ENCODE measurements at regions not wholly inside any gene's neighbourhood (a gene's known extent, or its start where the extent isn't known, plus 50 kb on each side); places are given as distances from the start of the nearest gene placed in this dataset.

GRCh38 chr7:28245123-28245878 lies 64.7 kb upstream of the JAZF1 start:
- no peaks in the 10 kb centered on the region for H3K4me1 Mint-ChIP-seq
- POLR2A ChIA-PET: interaction anchor here in 1 of 2 donors (0.7 kb wide), 1 partner anchor 1727 kb away, joined by 3 read pairs; no protein-coding TSS in a partner anchor
- 81% methylated on average over 3 of the region's 9 CpGs for WGBS (ENCODE audit: insufficient coverage)
- H3K27me3 ChIP-seq (replicated peaks in 1 of 2; ENCODE audit: control insufficient read depth in 2 of 2, extremely low read depth in 1 of 2, insufficient read depth in 2 of 2, low read length in 1 of 2): no peaks in the 10 kb centered on the region
- no peak overlapping the region for H3K27ac ChIP-seq (ENCODE audit: low read length)
- CTCF ChIA-PET: no interaction called here
- H3K27me3 Mint-ChIP-seq: no peaks in the 10 kb centered on the region
- no peak overlapping the region for H3K4me3 Mint-ChIP-seq
- no peaks in the 10 kb centered on the region for H3K4me1 ChIP-seq (ENCODE audit: control insufficient read depth in 1 of 2, extremely low read depth in 1 of 2, insufficient read depth in 2 of 2, low read length in 2 of 2)
- no peak overlapping the region for H3K27ac Mint-ChIP-seq
- H3K9me3 ChIP-seq: no peaks in the 10 kb centered on the region
- H3K36me3 Mint-ChIP-seq: no peaks in the 10 kb centered on the region
- ATAC-seq (replicated peaks in 1 of 4) (no peak), DNase-seq (no peak)
- no peaks in the 10 kb centered on the region for H3K36me3 ChIP-seq (ENCODE audit: control insufficient read depth in 2 of 2, extremely low read depth in 1 of 2, insufficient read depth in 1 of 2, low read length in 1 of 2)
- H3K9me3 Mint-ChIP-seq: peaks cover 0 to 7% (median 0%) of the 10 kb centered on the region in 3 donors
- H3K4me3 ChIP-seq (ENCODE audit: control insufficient read depth in 1 of 2, extremely low read depth in 1 of 2, low read length in 1 of 2): no peak overlapping the region

DNA sequence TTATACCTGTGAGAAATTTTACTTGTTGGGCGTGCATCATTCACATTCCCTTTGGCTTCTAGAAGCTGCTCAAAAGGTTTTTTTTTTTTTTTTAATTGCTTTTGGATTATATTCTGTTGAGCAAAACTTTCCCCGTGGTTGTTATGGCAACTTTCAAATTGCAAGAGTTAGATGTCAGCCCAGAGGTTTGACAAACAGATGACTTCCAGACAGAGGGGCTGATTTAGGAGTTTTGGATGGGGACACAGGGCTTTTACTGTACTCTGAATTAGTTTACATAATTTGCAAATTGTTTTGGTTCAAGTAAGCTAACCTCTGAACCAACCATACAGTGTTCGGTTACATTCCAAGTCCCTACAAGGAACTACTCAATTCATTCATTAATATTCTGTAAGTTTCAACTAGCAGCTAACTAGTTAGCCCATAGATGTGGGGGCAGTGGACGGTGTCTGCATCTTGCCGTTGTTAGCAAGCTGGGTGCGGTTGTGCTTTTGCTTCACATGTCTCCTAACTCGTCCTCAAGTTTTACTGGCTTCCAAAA lies 66.4 kb upstream of the JAZF1 start:
- no peak overlapping the region for H3K4me3 Mint-ChIP-seq

DNA sequence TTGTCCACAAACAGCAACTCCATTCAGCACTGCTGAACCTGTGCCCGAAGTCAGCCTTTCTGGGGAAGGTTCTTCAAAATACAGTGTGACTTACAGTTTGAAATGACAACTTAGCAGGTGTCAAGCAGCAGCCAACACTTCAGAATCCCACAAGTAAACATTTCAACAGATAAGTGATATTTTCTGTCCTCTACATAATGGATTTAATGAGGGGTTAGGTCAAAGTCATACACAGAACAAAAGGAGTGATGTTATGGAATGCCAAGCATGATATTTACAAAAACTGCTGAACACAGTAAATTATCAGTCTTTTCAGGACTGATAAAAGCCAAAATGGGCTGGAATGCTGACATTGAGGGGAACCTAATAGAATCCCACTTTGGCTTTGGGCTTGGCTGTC lies 77.6 kb upstream of the JAZF1 start:
- Histone ChIP-seq H3K27ac (ENCODE audit: low read length) (no peak overlapping the region), H3K4me3 (ENCODE audit: control insufficient read depth in 1 of 2, extremely low read depth in 1 of 2, low read length in 1 of 2) (no peak overlapping the region), H3K9me3 (no peaks in the 10 kb centered on the region), H3K27me3 (replicated peaks in 1 of 2; ENCODE audit: control insufficient read depth in 2 of 2, extremely low read depth in 1 of 2, insufficient read depth in 2 of 2, low read length in 1 of 2) (no peaks in the 10 kb centered on the region), H3K4me1 (ENCODE audit: control insufficient read depth in 1 of 2, extremely low read depth in 1 of 2, insufficient read depth in 2 of 2, low read length in 2 of 2) (no peaks in the 10 kb centered on the region), H3K36me3 (ENCODE audit: control insufficient read depth in 2 of 2, extremely low read depth in 1 of 2, insufficient read depth in 1 of 2, low read length in 1 of 2) (no peaks in the 10 kb centered on the region)
- POLR2A ChIA-PET: no interaction called here
- Mint-ChIP-seq H3K27me3 (peaks cover 16 to 35% of the 10 kb centered on the region in 2 donors), H3K9me3 (peaks cover 0 to 4% (median 0%) of the 10 kb centered on the region in 3 donors), H3K27ac (no peak overlapping the region), H3K4me1 (no peaks in the 10 kb centered on the region), H3K36me3 (no peaks in the 10 kb centered on the region), H3K4me3 (no peak overlapping the region)
- no peak for ATAC-seq (replicated peaks in 1 of 4)
- no peak for DNase-seq
- CTCF ChIA-PET: no interaction called here
- 83% methylated on average over 1 of the region's 1 CpG for WGBS (ENCODE audit: insufficient coverage)

More for the DNA sequence above, 66.4 kb upstream of the JAZF1 start:
- Mint-ChIP-seq H3K4me1 (no peaks in the 10 kb centered on the region), H3K27me3 (no peaks in the 10 kb centered on the region), H3K36me3 (no peaks in the 10 kb centered on the region), H3K9me3 (peaks cover 0 to 7% (median 0%) of the 10 kb centered on the region in 3 donors), H3K27ac (no peak overlapping the region)
- Histone ChIP-seq H3K27ac (ENCODE audit: low read length) (no peak overlapping the region), H3K9me3 (no peaks in the 10 kb centered on the region), H3K4me1 (ENCODE audit: control insufficient read depth in 1 of 2, extremely low read depth in 1 of 2, insufficient read depth in 2 of 2, low read length in 2 of 2) (no peaks in the 10 kb centered on the region), H3K36me3 (ENCODE audit: control insufficient read depth in 2 of 2, extremely low read depth in 1 of 2, insufficient read depth in 1 of 2, low read length in 1 of 2) (no peaks in the 10 kb centered on the region), H3K4me3 (ENCODE audit: control insufficient read depth in 1 of 2, extremely low read depth in 1 of 2, low read length in 1 of 2) (no peak overlapping the region), H3K27me3 (replicated peaks in 1 of 2; ENCODE audit: control insufficient read depth in 2 of 2, extremely low read depth in 1 of 2, insufficient read depth in 2 of 2, low read length in 1 of 2) (peaks cover 0 to 2% of the 10 kb centered on the region in 2 experiments)
- 97% methylated on average over 5 of the region's 7 CpGs for WGBS (ENCODE audit: insufficient coverage)
- ChIA-PET POLR2A (no interaction called here), CTCF (no interaction called here)
- no peak for ATAC-seq (replicated peaks in 1 of 4)
- DNase-seq: no peak

- Histone ChIP-seq H3K27me3 (replicated peaks in 1 of 2; ENCODE audit: control insufficient read depth in 2 of 2, extremely low read depth in 1 of 2, insufficient read depth in 2 of 2, low read length in 1 of 2) (no peaks in the 10 kb centered on the region), H3K4me1 (ENCODE audit: control insufficient read depth in 1 of 2, extremely low read depth in 1 of 2, insufficient read depth in 2 of 2, low read length in 2 of 2) (no peaks in the 10 kb centered on the region), H3K36me3 (ENCODE audit: control insufficient read depth in 2 of 2, extremely low read depth in 1 of 2, insufficient read depth in 1 of 2, low read length in 1 of 2) (no peaks in the 10 kb centered on the region), H3K9me3 (no peaks in the 10 kb centered on the region), H3K27ac (ENCODE audit: low read length) (no peak overlapping the region), H3K4me3 (ENCODE audit: control insufficient read depth in 1 of 2, extremely low read depth in 1 of 2, low read length in 1 of 2) (no peak overlapping the region)
- Mint-ChIP-seq H3K9me3 (peaks cover 0 to 4% (median 0%) of the 10 kb centered on the region in 3 donors), H3K36me3 (no peaks in the 10 kb centered on the region), H3K4me3 (no peak overlapping the region), H3K4me1 (no peaks in the 10 kb centered on the region), H3K27me3 (peaks cover 16 to 35% of the 10 kb centered on the region in 2 donors), H3K27ac (no peak overlapping the region)
- DNase-seq: no peak
- ATAC-seq (replicated peaks in 1 of 4): no peak
- CTCF ChIA-PET: no interaction called here
- WGBS (ENCODE audit: insufficient coverage): 44% methylated on average over 2 of the region's 3 CpGs
- POLR2A ChIA-PET: no interaction called here
Observed at GRCh38 chr7:28260969-28261368, 80.4 kb upstream of the JAZF1 start.

DNA sequence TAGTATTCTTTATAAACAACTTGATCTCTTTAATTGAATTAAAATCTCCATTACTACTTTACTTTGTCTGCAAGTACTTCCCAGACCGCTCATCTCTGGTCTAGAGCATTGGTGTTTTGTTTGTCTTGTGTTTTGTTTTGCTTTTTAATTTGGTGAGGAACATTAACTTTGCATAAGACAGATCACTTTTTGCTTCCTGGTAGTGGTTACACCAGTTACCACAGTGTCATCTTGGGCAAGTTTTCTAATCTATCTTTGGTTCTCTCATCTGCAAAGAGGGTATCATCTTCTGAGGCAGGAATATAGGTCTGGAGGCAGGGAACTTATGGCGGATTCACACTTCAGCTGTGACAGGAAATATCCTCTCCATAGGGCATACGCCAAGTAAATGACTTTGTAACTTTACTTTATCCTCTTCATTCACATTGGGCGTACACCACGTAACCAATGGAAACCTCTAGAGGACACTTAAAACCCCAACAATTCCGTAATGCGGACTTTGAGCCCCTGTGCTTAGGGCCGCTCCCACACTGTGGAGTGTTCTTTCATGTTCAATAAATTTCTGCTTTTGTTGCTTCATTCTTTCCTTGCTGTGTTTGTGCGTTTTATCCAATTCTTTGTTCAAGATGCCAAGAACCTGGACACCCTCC lies 83.2 kb upstream of the JAZF1 start:
- ChIA-PET POLR2A (no interaction called here), CTCF (no interaction called here)
- no peaks in the 10 kb centered on the region for H3K36me3 Mint-ChIP-seq
- no peaks in the 10 kb centered on the region for H3K4me1 Mint-ChIP-seq
- H3K36me3 ChIP-seq (ENCODE audit: control insufficient read depth in 2 of 2, extremely low read depth in 1 of 2, insufficient read depth in 1 of 2, low read length in 1 of 2): no peaks in the 10 kb centered on the region
- WGBS (ENCODE audit: insufficient coverage): 90% methylated on average over 2 of the region's 9 CpGs
- H3K4me3 ChIP-seq (ENCODE audit: control insufficient read depth in 1 of 2, extremely low read depth in 1 of 2, low read length in 1 of 2): no peak overlapping the region
- H3K27me3 ChIP-seq (replicated peaks in 1 of 2; ENCODE audit: control insufficient read depth in 2 of 2, extremely low read depth in 1 of 2, insufficient read depth in 2 of 2, low read length in 1 of 2): no peaks in the 10 kb centered on the region
- no peaks in the 10 kb centered on the region for H3K9me3 ChIP-seq
- no peak overlapping the region for H3K4me3 Mint-ChIP-seq
- H3K27me3 Mint-ChIP-seq: peaks cover 11 to 23% of the 10 kb centered on the region in 2 donors
- DNase-seq (no peak), ATAC-seq (replicated peaks in 1 of 4) (no peak)
- H3K9me3 Mint-ChIP-seq: no peaks in the 10 kb centered on the region
- H3K27ac ChIP-seq (ENCODE audit: low read length): no peak overlapping the region
- no peak overlapping the region for H3K27ac Mint-ChIP-seq
- no peaks in the 10 kb centered on the region for H3K4me1 ChIP-seq (ENCODE audit: control insufficient read depth in 1 of 2, extremely low read depth in 1 of 2, insufficient read depth in 2 of 2, low read length in 2 of 2)

DNA sequence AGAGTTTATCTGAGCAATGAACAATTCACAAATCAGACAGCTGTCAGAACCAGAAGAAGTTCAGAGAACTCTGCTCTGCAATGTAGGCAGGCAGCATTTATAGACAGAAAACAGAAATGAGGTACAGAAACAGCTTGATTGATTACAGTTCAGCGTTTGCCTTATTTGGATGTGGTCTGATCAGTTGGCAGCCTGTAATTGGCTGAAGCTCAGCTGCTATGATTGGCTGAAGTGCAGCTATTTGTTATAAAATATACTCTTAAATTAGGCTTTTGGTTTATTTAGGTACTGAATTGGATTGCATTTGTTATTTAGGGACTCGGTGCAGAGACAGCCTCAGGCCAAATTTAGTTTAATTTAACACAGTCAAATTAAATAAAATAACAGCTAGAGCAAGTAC lies 85.8 kb upstream of the JAZF1 start:
- Histone ChIP-seq H3K4me1 (ENCODE audit: control insufficient read depth in 1 of 2, extremely low read depth in 1 of 2, insufficient read depth in 2 of 2, low read length in 2 of 2) (no peaks in the 10 kb centered on the region), H3K36me3 (ENCODE audit: control insufficient read depth in 2 of 2, extremely low read depth in 1 of 2, insufficient read depth in 1 of 2, low read length in 1 of 2) (no peaks in the 10 kb centered on the region), H3K27me3 (replicated peaks in 1 of 2; ENCODE audit: control insufficient read depth in 2 of 2, extremely low read depth in 1 of 2, insufficient read depth in 2 of 2, low read length in 1 of 2) (peaks cover 0 to 4% of the 10 kb centered on the region in 2 experiments), H3K27ac (ENCODE audit: low read length) (no peak overlapping the region), H3K4me3 (ENCODE audit: control insufficient read depth in 1 of 2, extremely low read depth in 1 of 2, low read length in 1 of 2) (no peak overlapping the region), H3K9me3 (no peaks in the 10 kb centered on the region)
- ChIA-PET CTCF (interaction anchor here in 1 of 2 donors (0.6 kb wide), 1 partner anchor 9 kb away, joined by 3 read pairs; no protein-coding TSS in a partner anchor), POLR2A (no interaction called here)
- Mint-ChIP-seq H3K36me3 (no peaks in the 10 kb centered on the region), H3K9me3 (no peaks in the 10 kb centered on the region), H3K4me3 (no peak overlapping the region), H3K27me3 (peaks cover 15 to 24% of the 10 kb centered on the region in 2 donors), H3K27ac (no peak overlapping the region), H3K4me1 (peaks cover 0 to 3% (median 0%) of the 10 kb centered on the region in 3 donors)
- no peak for ATAC-seq (replicated peaks in 1 of 4)
- 0% methylated on average over 1 of the region's 2 CpGs for WGBS (ENCODE audit: insufficient coverage)
- no peak for DNase-seq
